NCI-H82 treated with DMSO at 0.1 percent for 48 hours (cell line): ENCODE measurements at regions not wholly inside any gene's neighbourhood (a gene's known extent, or its start where the extent isn't known, plus 50 kb on each side); places are given as distances from the start of the nearest gene placed in this dataset.
"Not testable (repeated sequence)": the region's sequence is repeated elsewhere in the genome, so short reads cannot be mapped to it uniquely, and the experiment has no call there.

Experiments used
- DNase-seq: peaks from one replicate; lab custom pipeline; 2025; ENCODE audit not compliant: unreplicated experiment; lab: John Stamatoyannopoulos, UW

GRCh38 chr1:148432318-148432717, 50.8 kb downstream of the PPIAL4G start:
- DNase-seq, result peak; percentile 49

- not testable (repeated sequence) for DNase-seq
These were observed 53.2 kb downstream of the PPIAL4G start for GRCh38 chr1:148429856-148430255.

GRCh38 chr1:148426940-148427611, 56.0 kb downstream of the PPIAL4G start:
- not testable (repeated sequence) for DNase-seq

DNA sequence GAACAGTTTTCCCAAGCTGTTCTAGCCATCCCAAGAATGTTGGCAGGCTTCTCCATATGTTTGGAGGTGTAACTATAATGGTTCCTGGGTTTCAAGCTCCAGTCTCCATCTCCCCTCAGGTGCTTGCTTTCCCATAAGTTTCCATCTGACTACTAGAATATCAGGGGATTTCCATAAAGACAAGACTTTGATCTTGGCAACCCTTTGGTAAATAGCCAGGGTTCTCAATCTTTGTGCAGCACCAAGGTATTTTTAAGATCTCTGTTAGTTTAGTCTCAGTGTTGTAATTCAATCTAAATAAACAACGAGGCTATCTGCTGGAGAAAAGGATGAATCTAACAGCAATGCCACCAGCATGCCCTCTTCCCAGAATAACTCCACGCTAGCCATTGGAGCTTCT, 56.7 kb downstream of the PPIAL4G start:
- DNase-seq, result not testable (repeated sequence)

- DNase-seq, result not testable (repeated sequence)
These were observed 58.7 kb downstream of the PPIAL4G start for GRCh38 chr1:148424143-148425003.

- DNase-seq, result not testable (repeated sequence)
These were observed 60.2 kb downstream of the PPIAL4G start for GRCh38 chr1:148422921-148423320.

- DNase-seq, result not testable (repeated sequence)
These were observed 65.9 kb downstream of the PPIAL4G start for GRCh38 chr1:148417241-148417640.

DNA sequence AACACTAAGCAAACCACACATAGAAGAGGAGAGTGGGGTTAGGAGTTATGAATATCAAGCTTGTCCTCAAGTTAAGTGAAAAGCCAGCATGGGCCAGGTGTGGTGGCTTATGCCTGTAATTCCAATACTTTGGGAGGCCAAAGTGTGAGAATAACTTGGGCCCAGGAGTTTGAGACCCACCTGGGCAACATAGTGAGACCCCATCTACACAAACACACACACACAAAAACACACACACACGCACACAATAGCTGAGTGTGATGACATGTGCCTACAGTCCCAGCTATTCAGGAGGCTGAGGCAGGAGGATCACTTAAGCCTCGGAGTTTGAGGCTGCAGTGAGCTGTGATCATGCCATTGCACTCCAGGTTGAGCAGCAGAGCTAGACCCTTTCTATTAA, 69.7 kb downstream of the PPIAL4G start:
- not testable (repeated sequence) for DNase-seq

- not testable (repeated sequence) for DNase-seq
These were observed 78.1 kb downstream of the PPIAL4G start for GRCh38 chr1:148404786-148405568.

- DNase-seq, result not testable (repeated sequence)
These were observed 79.2 kb downstream of the PPIAL4G start for GRCh38 chr1:148403925-148404324.

DNA sequence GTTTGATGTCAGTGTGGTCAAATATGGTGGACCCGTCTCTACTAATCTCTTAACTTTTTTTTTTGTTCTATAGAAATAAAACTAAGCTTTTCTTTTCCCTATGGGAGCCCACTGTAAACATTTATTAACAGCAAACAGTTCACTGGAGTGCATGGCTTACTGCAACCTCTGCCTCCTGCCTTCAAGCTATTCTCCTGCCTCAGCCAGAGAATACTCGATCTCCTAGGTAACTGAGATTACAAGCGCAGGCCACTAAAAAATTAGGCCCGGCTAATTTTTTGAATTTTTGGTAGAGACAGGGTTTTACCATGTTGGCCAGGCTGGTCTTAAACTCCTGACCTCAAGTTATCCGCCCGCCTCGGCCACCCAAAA, 80.0 kb downstream of the PPIAL4G start:
- DNase-seq, result not testable (repeated sequence)

DNA sequence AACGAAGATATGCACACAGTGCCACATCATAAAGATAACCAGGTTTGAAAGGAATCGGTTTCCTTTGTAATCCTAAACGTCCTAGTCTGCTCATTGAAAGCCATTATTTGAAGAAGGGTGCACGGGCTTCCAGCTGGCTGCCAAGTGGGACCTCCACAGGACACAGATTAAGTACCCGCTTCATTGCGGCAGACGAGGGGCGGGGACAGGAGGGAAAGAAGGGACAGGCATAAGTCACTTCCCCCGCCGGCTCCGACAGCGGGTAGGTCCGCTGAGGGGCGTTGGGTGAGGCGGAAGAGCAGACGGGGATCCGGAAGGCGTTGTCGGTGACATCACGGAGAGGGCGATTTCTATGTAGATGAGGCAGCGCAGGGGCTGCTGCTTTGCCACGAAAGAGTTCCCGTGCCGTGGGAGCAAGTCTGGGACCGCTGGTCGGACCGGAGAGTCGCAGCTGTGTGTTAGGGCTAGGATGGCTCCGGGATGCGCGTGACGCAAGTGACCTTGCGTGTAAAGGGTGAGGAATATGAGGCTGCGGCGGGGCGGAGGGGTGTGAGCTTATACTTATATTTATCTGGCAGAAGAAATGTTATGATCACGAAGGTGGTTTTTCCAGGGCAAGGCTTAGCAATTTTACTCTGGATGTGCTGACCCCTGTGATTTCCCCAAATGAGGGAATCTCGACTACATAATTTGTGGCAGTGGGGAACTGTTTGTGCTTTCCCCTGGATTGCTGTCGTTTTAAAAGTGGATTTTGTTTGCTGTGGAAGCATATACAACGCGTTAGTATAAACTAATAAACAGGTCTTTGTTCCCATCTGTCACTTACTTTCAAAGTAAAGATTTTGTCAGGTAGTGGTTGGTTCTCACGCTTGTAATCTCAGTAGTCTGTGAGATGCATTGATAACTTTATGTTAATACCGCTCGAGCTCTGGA, 80.7 kb downstream of the PPIAL4G start:
- DNase-seq, result peak; percentile 81

DNA sequence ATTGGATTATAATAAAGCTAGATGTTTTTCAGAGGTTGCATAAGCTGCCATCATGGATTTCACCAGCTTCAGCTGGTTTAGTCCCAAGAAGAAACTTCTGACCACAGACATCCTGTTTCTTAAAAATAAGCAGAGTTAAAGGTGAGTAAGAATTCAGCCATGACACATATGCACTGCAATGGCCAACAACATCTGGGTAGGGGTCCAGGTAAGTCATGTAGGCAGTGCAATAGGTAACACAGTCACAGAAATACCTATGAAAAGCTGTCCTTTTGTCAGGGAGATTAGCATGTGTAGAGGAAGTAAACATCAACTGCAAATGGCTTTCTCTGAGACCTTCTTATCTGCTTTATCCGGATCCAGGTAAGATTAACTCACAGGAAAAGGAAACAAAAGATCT, 85.6 kb downstream of the PPIAL4G start:
- not testable (repeated sequence) for DNase-seq

GRCh38 chr1:148392505-148392904, 90.6 kb downstream of the PPIAL4G start:
- DNase-seq, result not testable (repeated sequence)

GRCh38 chr1:148391323-148391722, 91.8 kb downstream of the PPIAL4G start:
- not testable (repeated sequence) for DNase-seq

- no peak for DNase-seq
These were observed 94.1 kb downstream of the PPIAL4G start for GRCh38 chr1:148389027-148389339.

DNA sequence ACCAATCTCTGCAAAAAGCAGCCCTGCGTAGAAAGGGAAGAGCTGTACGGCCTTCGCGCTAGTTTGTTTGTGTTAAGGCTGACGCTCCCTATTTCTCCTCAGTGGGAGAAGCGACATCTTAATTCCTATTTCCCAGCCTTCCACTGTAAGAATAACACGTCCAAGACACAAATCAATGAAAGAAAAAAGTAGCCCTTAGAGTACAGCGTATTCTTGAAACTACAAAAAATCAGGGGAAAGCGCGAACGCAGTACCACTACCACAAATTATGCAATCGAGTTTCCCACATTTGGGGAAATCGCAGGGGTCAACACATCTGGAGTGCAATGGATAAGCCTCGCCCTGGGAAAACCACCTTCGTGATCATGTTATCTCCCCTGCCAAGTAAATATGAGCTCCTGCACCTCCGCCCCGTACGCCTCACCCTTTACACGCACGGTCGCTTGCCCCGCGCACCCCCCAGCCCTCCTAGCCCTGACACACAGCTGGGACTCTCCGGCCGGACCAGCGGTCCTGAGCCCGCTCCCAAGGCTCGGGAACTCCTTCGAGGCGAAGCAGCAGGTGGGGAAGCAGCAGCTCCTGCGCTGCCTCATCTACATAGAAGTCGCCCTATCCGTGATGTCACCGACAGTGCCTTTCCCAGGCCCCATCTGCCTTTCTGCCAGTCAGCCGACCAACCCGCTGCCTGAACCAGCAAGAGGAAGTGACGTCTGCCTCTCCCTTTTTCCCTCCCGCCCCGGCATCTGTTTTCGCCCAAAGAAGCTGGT, 94.7 kb downstream of the PPIAL4G start:
- peak; percentile 92 for DNase-seq

DNA sequence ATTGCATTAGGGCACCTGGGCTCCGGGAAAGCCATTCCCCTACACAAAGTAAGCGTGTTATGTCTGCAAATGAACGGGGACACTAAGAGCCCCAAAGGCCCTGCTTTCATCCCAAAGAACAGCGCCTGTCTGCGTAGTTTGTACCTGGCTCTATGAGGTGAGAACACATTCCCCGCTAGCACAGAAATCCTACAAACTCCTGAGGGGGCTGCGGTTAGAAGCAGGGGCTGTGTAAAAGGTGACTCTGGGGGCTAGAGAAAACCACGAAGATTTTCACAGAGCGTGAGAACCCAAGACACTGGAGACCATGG, 95.2 kb downstream of the PPIAL4G start:
- DNase-seq, result not testable (repeated sequence)

GRCh38 chr1:148387122-148387948, 95.8 kb downstream of the PPIAL4G start:
- DNase-seq, result not testable (repeated sequence)
